GM21737 (cell line): ENCODE measurements at regions not wholly inside any gene's neighbourhood (a gene's known extent, or its start where the extent isn't known, plus 50 kb on each side); places are given as distances from the start of the nearest gene placed in this dataset.

Experiments
- ATAC-seq: cut with Tn5 transposase; IDR thresholded peaks from one replicate; pipeline ENCODE4 v1.9.1; 2021; ENCODE audit warnings: mild to moderate bottlenecking, moderate library complexity; ENCODE audit not compliant: unreplicated experiment

DNA sequence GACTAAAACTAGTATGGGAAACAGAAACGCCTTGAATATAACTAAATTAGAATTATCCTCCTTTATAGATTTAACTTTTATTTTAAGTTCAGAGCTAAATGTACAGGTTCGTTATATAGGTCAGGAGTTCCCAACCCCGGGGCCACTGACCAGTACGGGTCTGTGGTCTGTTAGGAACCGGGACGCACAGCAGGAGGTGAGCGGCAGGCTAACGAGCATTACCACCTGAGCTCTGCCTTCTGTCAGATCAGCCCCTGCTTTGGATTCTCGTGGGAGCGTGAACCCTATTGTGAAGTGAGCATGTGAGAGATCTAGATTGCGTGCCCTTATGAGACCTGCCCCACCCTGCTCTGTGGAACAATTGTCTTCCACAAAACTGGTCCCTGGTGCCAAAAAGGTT, 51.0 kb downstream of the FAT4 start:
- no peak for ATAC-seq

GRCh38 chr4:125368146-125368545, 53.4 kb downstream of the FAT4 start:
- ATAC-seq = no peak

DNA sequence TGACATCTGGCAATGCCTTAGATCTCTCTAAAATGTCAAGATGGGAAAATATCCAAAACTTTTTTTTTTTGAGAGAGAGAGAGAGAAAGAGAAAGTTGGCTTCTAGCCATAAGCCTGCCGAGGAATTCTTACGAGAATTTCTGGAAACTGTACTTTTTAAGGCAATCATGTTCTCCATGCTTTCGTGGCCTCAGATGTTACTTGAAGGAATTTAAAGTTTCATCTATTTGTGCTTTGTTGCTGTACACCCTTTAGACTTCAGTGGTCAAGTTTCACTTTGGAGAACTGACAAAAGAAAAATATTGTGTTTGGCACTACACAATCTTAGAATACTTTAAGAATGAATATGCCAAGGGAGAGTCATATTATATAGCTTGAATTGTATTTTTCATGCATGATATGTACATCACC, 53.9 kb downstream of the FAT4 start:
- no peak for ATAC-seq

GRCh38 chr4:125369098-125369497, 54.3 kb downstream of the FAT4 start:
- ATAC-seq = no peak

- no peak for ATAC-seq
Measured at GRCh38 chr4:125370478-125370877, 55.7 kb downstream of the FAT4 start.

GRCh38 chr4:125382995-125383394, 68.2 kb downstream of the FAT4 start:
- no peak for ATAC-seq

GRCh38 chr4:125387770-125388169, 73.0 kb downstream of the FAT4 start:
- no peak for ATAC-seq

- no peak for ATAC-seq
Measured at GRCh38 chr4:125388613-125389012, 73.9 kb downstream of the FAT4 start.

DNA sequence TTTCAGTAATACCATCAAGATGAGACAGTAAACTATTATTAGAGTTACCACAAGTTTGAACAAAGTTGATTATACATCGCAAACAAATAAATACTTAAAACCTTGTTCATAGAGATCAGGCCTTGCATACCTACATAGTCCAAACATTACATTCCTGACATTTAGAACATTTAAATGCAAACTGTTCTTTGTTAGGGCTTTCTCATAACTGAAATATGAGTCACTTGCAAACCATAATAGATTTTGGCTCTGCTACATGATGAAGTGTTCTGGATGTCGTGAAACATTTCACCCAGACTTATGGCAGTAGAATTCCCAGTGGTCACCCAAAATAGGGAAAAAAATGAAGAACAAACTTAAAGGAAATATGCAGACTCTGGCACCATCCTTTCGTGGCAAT, 75.0 kb downstream of the FAT4 start:
- ATAC-seq = no peak

GRCh38 chr4:125390126-125390525, 75.4 kb downstream of the FAT4 start:
- no peak for ATAC-seq

GRCh38 chr4:125390727-125391126, 76.0 kb downstream of the FAT4 start:
- ATAC-seq = no peak

DNA sequence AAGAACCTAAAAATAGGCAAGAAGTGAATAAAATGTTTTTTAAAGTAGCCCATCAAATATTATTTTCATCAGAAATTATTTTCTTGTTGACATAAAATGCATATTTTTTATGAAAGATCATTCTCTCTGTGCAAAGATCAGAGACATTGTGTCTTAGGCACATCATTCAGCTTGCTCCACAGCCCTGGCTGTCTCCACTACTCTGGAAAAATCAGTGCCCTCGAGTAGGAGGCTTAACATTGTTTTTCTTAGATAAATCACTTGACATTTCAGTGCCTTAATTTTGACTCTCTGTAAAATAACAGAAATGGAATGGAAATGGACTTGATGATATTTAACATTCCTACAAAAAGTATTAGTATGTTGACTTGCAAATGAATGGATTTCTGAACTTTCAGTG, 77.9 kb downstream of the FAT4 start:
- no peak for ATAC-seq

- ATAC-seq = no peak
Measured at GRCh38 chr4:125393825-125394224, 79.1 kb downstream of the FAT4 start.

GRCh38 chr4:125397226-125397625, 82.5 kb downstream of the FAT4 start:
- ATAC-seq = no peak

- no peak for ATAC-seq
Measured at GRCh38 chr4:125398263-125399002, 83.7 kb downstream of the FAT4 start.

- no peak for ATAC-seq
Measured at GRCh38 chr4:125400756-125401155, 86.0 kb downstream of the FAT4 start.

DNA sequence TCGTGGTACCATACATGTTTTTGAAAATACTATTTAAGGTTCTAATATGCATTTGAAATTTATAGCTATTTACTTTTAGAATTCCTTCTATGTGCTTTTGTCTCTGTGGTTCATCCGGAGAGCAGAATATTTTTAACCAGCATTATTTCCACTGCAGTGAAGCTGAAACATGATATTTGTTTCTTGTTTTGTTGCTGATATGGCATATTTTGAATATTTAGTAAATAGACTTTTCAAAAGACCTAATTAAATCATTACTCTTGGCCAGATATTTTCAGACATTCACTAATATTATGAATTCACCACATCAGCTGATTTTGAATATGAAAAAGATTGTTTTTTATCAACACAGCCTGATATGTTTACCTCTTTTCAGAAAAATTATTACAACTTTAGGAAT, 87.0 kb downstream of the FAT4 start:
- ATAC-seq = no peak

DNA sequence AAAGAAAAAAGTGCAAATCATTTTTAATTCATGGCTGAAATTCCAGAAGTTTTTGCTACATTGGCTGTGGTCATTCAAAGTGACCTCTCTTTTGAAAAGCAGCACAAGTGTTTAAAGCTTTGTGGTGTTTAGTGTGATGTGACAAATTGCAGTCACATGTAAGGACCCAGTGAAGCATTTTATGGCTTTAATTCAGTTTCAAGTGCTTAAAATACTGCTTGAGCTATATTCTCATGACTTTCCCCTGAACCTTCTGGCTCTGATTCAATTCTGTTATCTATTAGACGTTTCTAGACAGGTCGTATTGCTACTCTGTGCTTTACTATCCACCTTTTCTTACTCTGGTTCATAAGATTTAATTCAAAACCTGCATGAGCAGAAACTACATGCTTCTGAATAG, 105.8 kb downstream of the FAT4 start:
- no peak for ATAC-seq

- no peak for ATAC-seq
Measured at GRCh38 chr4:125421547-125421946, 106.8 kb downstream of the FAT4 start.

GRCh38 chr4:125423124-125423523, 108.4 kb downstream of the FAT4 start:
- no peak for ATAC-seq

GRCh38 chr4:125428832-125429231, 114.1 kb downstream of the FAT4 start:
- ATAC-seq = no peak

GRCh38 chr4:125430086-125430485, 115.3 kb downstream of the FAT4 start:
- ATAC-seq = no peak

DNA sequence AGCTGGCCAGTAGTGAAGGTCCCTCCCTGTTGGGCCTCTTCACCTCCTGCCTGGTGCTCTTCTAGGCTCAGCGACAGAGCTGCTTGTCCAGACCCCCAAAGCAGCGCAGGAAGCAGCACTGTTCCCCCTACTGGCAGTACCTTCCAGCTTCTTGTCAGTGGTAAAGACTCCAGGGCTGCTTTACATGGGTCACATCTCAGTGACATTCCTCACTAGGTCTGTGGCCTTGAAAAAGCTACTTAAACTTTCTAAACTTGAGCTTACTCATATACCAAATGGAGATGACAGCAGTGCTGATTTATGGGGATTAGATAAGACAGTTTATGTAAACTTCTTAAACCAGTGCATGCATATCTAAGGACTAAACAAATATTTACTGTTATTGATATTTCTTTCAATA, 117.3 kb downstream of the FAT4 start:
- ATAC-seq = no peak
